ENCODE measurements at regions not wholly inside any gene's neighbourhood (a gene's known extent, or its start where the extent isn't known, plus 50 kb on each side); places are given as distances from the start of the nearest gene placed in this dataset.

DNA sequence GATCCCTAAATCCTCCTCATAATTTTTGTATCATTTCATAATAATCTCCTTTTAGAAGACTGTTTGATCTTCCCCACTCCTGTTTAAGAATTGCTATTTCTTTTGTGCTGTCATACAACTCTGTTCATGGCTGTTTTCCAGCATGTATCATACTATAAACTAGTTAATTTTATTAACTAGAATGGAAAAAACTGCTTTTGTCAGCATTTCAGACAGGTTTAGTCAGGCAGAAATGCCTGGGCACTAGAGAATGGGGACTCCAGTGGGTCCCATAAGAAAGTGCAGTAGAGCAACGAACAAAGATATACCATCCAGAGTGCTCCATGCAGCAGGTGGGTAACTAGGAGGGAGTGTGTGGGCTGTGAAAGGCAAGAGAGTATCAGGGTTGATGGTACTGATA, 523.9 kb downstream of the PLOD2 start:
- Mint-ChIP-seq H3K9me3 (ENCODE audit: low read depth, unreplicated experiment) (peaks cover 2% of the 10 kb centered on the region), H3K36me3 (ENCODE audit: insufficient read depth, unreplicated experiment) (no peaks in the 10 kb centered on the region), H3K27me3 (ENCODE audit: unreplicated experiment) (no peaks in the 10 kb centered on the region), H3K27ac (ENCODE audit: unreplicated experiment) (no peak overlapping the region), H3K4me3 (ENCODE audit: low read depth, unreplicated experiment) (no peak overlapping the region), H3K4me1 (ENCODE audit: low read depth, unreplicated experiment) (no peaks in the 10 kb centered on the region)
- CTCF ChIA-PET = no interaction called here
- no peak for DNase-seq
- no TSS peak for BruUV-seq (replicated peaks)
- TF ChIP-seq, protein P1, sequence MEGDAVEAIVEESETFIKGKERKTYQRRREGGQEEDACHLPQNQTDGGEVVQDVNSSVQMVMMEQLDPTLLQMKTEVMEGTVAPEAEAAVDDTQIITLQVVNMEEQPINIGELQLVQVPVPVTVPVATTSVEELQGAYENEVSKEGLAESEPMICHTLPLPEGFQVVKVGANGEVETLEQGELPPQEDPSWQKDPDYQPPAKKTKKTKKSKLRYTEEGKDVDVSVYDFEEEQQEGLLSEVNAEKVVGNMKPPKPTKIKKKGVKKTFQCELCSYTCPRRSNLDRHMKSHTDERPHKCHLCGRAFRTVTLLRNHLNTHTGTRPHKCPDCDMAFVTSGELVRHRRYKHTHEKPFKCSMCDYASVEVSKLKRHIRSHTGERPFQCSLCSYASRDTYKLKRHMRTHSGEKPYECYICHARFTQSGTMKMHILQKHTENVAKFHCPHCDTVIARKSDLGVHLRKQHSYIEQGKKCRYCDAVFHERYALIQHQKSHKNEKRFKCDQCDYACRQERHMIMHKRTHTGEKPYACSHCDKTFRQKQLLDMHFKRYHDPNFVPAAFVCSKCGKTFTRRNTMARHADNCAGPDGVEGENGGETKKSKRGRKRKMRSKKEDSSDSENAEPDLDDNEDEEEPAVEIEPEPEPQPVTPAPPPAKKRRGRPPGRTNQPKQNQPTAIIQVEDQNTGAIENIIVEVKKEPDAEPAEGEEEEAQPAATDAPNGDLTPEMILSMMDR (IDR thresholded peaks at IDR 0.05; ENCODE audit: unreplicated experiment) = no peak
- intact Hi-C loops (cut with micrococcal nuclease; ENCODE audit: unreplicated experiment) = no loop called here

DNA sequence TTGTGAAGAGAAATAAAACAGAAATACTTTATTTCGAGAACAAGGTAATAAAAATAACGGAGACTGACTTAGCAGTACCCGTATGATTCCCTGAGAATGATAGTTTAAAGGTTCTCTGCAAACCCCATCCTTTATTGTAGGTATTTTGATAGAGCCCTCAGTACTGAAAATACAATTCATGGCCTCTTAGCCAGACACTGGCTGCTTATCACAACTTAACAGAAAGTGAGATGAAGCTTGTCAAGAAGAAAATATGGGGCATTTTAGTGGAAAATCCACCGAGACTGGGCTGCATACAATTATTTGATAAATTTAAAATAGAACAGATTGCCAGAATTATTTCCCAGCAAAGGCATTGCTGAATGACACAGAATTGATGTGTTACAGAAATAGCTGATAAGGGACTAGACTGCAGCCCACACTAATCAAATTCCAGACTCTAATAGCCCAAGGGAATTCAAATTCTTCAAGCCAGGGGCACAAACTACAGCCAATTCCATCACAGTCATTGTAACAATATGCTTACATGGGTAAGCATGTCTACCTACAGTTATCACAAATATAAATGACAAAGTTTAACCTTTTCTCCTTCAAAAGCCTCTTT, 521.9 kb downstream of the PLOD2 start:
- DNase-seq = no peak
- BruUV-seq (replicated peaks) = no TSS peak
- CTCF ChIA-PET = interaction anchor here (1.2 kb wide), 1 partner anchor 387 kb away, joined by 3 read pairs; no protein-coding TSS in a partner anchor
- H3K27ac Mint-ChIP-seq (ENCODE audit: unreplicated experiment) = no peak overlapping the region
- H3K4me1 Mint-ChIP-seq (ENCODE audit: low read depth, unreplicated experiment) = no peaks in the 10 kb centered on the region
- intact Hi-C loops (cut with micrococcal nuclease; ENCODE audit: unreplicated experiment) = no loop called here
- no peak overlapping the region for H3K4me3 Mint-ChIP-seq (ENCODE audit: low read depth, unreplicated experiment)
- no peaks in the 10 kb centered on the region for H3K27me3 Mint-ChIP-seq (ENCODE audit: unreplicated experiment)
- H3K36me3 Mint-ChIP-seq (ENCODE audit: insufficient read depth, unreplicated experiment) = no peaks in the 10 kb centered on the region
- no peaks in the 10 kb centered on the region for H3K9me3 Mint-ChIP-seq (ENCODE audit: low read depth, unreplicated experiment)
- TF ChIP-seq, protein P1 (IDR thresholded peaks at IDR 0.05; ENCODE audit: unreplicated experiment) = no peak

DNA sequence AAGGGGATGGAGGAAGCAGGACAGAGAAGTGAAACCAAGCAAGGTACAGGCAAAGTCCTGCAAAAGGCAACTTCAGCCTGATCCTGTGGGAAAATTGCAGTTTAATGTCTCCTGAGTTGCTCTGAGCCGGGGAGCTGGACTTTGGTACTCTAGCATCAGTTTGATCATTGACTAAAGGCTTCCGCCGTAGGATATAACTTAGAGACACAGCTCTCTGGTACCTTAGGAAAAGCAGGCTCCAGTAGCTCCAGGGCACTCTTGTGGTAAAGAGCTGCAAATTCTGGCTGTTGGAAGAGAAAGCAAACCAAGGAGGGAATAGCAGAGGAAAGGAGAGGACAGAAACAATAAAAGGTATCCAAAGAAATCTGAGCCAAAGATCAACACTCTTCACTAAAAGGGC, 521.1 kb downstream of the PLOD2 start:
- no peaks in the 10 kb centered on the region for H3K27me3 Mint-ChIP-seq (ENCODE audit: unreplicated experiment)
- no peaks in the 10 kb centered on the region for H3K4me1 Mint-ChIP-seq (ENCODE audit: low read depth, unreplicated experiment)
- no peak overlapping the region for H3K27ac Mint-ChIP-seq (ENCODE audit: unreplicated experiment)
- no peak for DNase-seq
- BruUV-seq (replicated peaks) = no TSS peak
- intact Hi-C loops (cut with micrococcal nuclease; ENCODE audit: unreplicated experiment) = no loop called here
- no peaks in the 10 kb centered on the region for H3K9me3 Mint-ChIP-seq (ENCODE audit: low read depth, unreplicated experiment)
- H3K4me3 Mint-ChIP-seq (ENCODE audit: low read depth, unreplicated experiment) = no peak overlapping the region
- H3K36me3 Mint-ChIP-seq (ENCODE audit: insufficient read depth, unreplicated experiment) = no peaks in the 10 kb centered on the region
- CTCF ChIA-PET = interaction anchor here (0.6 to 1.2 kb wide), 2 partner anchors 386 to 589 kb away, joined by 3 to 4 read pairs; no protein-coding TSS in a partner anchor
- TF ChIP-seq, protein P1 (IDR thresholded peaks at IDR 0.05; ENCODE audit: unreplicated experiment) = no peak

DNA sequence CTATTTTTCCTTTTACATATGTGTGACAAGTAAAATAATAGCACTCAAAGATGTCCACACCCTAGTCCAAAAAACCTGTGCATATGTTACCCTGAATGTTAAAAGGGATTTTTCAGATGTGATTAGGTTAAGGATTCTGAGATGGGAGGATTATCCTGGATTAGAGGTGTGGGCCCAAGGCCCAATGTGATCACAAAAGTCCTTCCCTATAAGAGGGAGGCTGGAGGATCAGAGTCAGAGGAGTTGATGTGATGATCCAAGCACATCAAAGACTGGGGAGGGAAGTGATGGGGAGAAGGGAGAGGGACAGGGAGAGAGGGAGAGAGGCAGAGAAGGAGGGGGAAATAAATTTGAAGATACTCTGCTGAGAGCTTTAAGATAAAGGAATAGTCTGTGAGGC, 512.6 kb downstream of the PLOD2 start:
- Mint-ChIP-seq H3K4me3 (ENCODE audit: low read depth, unreplicated experiment) (no peak overlapping the region), H3K27ac (ENCODE audit: unreplicated experiment) (no peak overlapping the region), H3K9me3 (ENCODE audit: low read depth, unreplicated experiment) (peaks cover 3% of the 10 kb centered on the region), H3K36me3 (ENCODE audit: insufficient read depth, unreplicated experiment) (no peaks in the 10 kb centered on the region), H3K4me1 (ENCODE audit: low read depth, unreplicated experiment) (no peaks in the 10 kb centered on the region), H3K27me3 (ENCODE audit: unreplicated experiment) (no peaks in the 10 kb centered on the region)
- TF ChIP-seq, protein P1 (IDR thresholded peaks at IDR 0.05; ENCODE audit: unreplicated experiment) = no peak
- no TSS peak for BruUV-seq (replicated peaks)
- DNase-seq = no peak
- CTCF ChIA-PET = interaction anchor here (0.7 kb wide), 1 partner anchor 19 kb away, joined by 3 read pairs; no protein-coding TSS in a partner anchor
- intact Hi-C loops (cut with micrococcal nuclease; ENCODE audit: unreplicated experiment) = no loop called here

All from Calu3 (cell line).